ENCODE measurements at regions not wholly inside any gene's neighbourhood (a gene's known extent, or its start where the extent isn't known, plus 50 kb on each side); places are given as distances from the start of the nearest gene placed in this dataset.

DNA sequence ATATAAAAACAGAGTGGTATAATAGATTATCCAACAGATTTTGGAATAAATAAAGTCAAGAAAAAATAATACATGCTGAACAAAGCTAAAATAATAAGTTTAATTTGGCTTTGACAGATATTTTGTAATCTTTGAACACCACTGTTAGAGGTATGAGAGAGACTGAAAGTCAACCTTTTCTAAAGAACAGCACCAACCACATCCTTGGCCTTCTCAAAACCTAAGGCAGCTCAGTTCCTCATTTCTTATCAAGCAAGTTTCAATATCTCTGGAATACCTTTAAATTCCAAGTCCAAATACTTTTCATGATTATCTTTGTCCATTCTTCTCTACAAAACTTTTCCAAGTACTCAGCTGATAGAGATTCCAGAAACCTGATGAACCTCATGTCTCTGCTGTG, 1603.8 kb downstream of the CDH8 start:
- BruUV-seq (replicated peaks), result no TSS peak
- POLR2A ChIA-PET (ENCODE audit: unreplicated experiment), result no interaction called here

DNA sequence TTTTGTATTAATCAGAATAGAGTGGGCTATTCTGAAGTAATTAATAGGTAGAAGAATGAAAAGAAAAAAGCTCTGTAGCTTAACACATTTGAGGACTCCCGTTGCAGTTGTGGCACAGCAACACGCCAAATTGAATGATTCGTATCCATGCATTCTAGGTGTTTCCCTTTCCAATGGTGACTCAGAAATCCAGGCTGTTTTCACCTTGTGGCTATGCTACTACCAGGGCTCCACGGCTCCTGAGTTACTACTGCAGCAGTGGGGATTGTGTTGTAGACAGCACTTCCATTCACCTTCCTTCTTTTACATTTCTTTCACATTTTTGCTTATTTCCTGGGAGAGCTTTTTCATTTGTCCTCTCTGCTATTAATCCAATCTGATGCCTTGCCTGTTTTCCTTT, 1616.4 kb downstream of the CDH8 start:
- H3K79me2 ChIP-seq (ENCODE audit: low read depth), result no peaks in the 10 kb centered on the region
- POLR2A ChIA-PET (ENCODE audit: unreplicated experiment), result no interaction called here
- H4K20me1 ChIP-seq (ENCODE audit: insufficient read depth), result no peaks in the 10 kb centered on the region; the same call in 1 of the 2 replicates
- H3K9me2 ChIP-seq (ENCODE audit: insufficient read depth), result no peaks in the 10 kb centered on the region
- no peaks in the 10 kb centered on the region for H3K4me1 ChIP-seq (replicated peaks; ENCODE audit: insufficient read depth)
- H3K27ac ChIP-seq, result no peak overlapping the region
- CTCF ChIA-PET, result no interaction called here
- no peak overlapping the region for H3K4me2 ChIP-seq
- peaks cover 23% of the 10 kb centered on the region; the same call in 1 of the 2 replicates for H3K27me3 ChIP-seq (ENCODE audit: insufficient read depth, low read depth)
- no peaks in the 10 kb centered on the region for H3K36me3 ChIP-seq (ENCODE audit: low read depth)
- TF ChIP-seq EZH2 (IDR thresholded peaks at IDR 0.05; ENCODE audit: low read depth), result no peak
- TF ChIP-seq, protein P1, sequence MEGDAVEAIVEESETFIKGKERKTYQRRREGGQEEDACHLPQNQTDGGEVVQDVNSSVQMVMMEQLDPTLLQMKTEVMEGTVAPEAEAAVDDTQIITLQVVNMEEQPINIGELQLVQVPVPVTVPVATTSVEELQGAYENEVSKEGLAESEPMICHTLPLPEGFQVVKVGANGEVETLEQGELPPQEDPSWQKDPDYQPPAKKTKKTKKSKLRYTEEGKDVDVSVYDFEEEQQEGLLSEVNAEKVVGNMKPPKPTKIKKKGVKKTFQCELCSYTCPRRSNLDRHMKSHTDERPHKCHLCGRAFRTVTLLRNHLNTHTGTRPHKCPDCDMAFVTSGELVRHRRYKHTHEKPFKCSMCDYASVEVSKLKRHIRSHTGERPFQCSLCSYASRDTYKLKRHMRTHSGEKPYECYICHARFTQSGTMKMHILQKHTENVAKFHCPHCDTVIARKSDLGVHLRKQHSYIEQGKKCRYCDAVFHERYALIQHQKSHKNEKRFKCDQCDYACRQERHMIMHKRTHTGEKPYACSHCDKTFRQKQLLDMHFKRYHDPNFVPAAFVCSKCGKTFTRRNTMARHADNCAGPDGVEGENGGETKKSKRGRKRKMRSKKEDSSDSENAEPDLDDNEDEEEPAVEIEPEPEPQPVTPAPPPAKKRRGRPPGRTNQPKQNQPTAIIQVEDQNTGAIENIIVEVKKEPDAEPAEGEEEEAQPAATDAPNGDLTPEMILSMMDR (conservative IDR thresholded peaks at IDR 0.05), result no peak
- no peaks in the 10 kb centered on the region for H3K9me3 ChIP-seq (ENCODE audit: insufficient read depth, low read depth)
- no peak for DNase-seq
- BruUV-seq (replicated peaks), result no TSS peak
- H3F3A ChIP-seq (ENCODE audit: insufficient read depth, low read depth), result no peaks in the 10 kb centered on the region
- no peak overlapping the region for H3K4me3 ChIP-seq
- H2AFZ ChIP-seq, result no peak overlapping the region
- intact Hi-C loops (cut with micrococcal nuclease; ENCODE audit: unreplicated experiment), result no loop called here

More for the DNA sequence above, 1603.8 kb downstream of the CDH8 start:
- H3K79me2 ChIP-seq (ENCODE audit: low read depth), result no peaks in the 10 kb centered on the region
- no peaks in the 10 kb centered on the region for H3K9me3 ChIP-seq (ENCODE audit: insufficient read depth, low read depth)
- H3K27me3 ChIP-seq (ENCODE audit: insufficient read depth, low read depth), result no peaks in the 10 kb centered on the region
- intact Hi-C loops (cut with micrococcal nuclease; ENCODE audit: unreplicated experiment), result no loop called here
- TF ChIP-seq EZH2 (IDR thresholded peaks at IDR 0.05; ENCODE audit: low read depth), result no peak
- TF ChIP-seq, protein P1 (conservative IDR thresholded peaks at IDR 0.05), result no peak
- H3K4me2 ChIP-seq, result no peak overlapping the region
- CTCF ChIA-PET, result no interaction called here
- DNase-seq, result no peak
- H3F3A ChIP-seq (ENCODE audit: insufficient read depth, low read depth), result no peaks in the 10 kb centered on the region
- no peaks in the 10 kb centered on the region for H3K36me3 ChIP-seq (ENCODE audit: low read depth)
- no peak overlapping the region for H3K27ac ChIP-seq
- no peaks in the 10 kb centered on the region for H3K9me2 ChIP-seq (ENCODE audit: insufficient read depth)
- H2AFZ ChIP-seq, result no peak overlapping the region
- H3K4me1 ChIP-seq (replicated peaks; ENCODE audit: insufficient read depth), result no peaks in the 10 kb centered on the region
- H3K4me3 ChIP-seq, result no peak overlapping the region
- no peaks in the 10 kb centered on the region for H4K20me1 ChIP-seq (ENCODE audit: insufficient read depth)

DNA sequence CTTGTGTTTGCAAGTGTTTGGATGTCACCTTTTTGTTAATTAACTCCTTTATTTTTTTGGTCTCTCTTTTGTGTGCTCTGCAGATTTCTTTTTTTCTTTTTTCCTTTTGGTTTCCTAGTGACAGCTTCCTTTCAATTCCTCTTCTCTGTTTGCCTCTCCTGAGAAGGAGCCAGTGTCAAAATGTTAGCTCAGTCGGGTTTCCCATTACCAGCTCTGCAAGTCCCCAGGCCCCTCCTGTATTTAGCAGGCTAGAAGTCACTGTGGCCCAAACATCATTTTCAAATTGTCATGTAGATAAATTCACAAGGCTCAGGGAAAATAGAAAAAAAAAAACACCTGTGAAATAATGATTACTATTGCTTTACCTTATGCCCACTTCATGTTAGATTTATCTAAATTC, 1621.6 kb downstream of the CDH8 start:
- H3K27ac ChIP-seq, result no peak overlapping the region
- TF ChIP-seq EZH2 (IDR thresholded peaks at IDR 0.05; ENCODE audit: low read depth), result no peak
- TF ChIP-seq, protein P1 (conservative IDR thresholded peaks at IDR 0.05), result no peak
- CTCF ChIA-PET, result no interaction called here
- H3K4me2 ChIP-seq, result no peak overlapping the region
- H3F3A ChIP-seq (ENCODE audit: insufficient read depth, low read depth), result no peaks in the 10 kb centered on the region
- no peaks in the 10 kb centered on the region for H3K9me2 ChIP-seq (ENCODE audit: insufficient read depth)
- no TSS peak for BruUV-seq (replicated peaks)
- no peak overlapping the region for H3K4me3 ChIP-seq
- no peak overlapping the region for H2AFZ ChIP-seq
- H3K36me3 ChIP-seq (ENCODE audit: low read depth), result no peaks in the 10 kb centered on the region
- intact Hi-C loops (cut with micrococcal nuclease; ENCODE audit: unreplicated experiment), result no loop called here
- no peak for DNase-seq
- POLR2A ChIA-PET (ENCODE audit: unreplicated experiment), result no interaction called here
- H4K20me1 ChIP-seq (ENCODE audit: insufficient read depth), result no peaks in the 10 kb centered on the region
- H3K9me3 ChIP-seq (ENCODE audit: insufficient read depth, low read depth), result no peaks in the 10 kb centered on the region
- H3K4me1 ChIP-seq (replicated peaks; ENCODE audit: insufficient read depth), result no peaks in the 10 kb centered on the region
- peaks cover 11% of the 10 kb centered on the region; the same call in 1 of the 2 replicates for H3K27me3 ChIP-seq (ENCODE audit: insufficient read depth, low read depth)
- H3K79me2 ChIP-seq (ENCODE audit: low read depth), result no peaks in the 10 kb centered on the region

Data from PC-9 (cell line).